ENCODE measurements at regions not wholly inside any gene's neighbourhood (a gene's known extent, or its start where the extent isn't known, plus 50 kb on each side); places are given as distances from the start of the nearest gene placed in this dataset.

GRCh38 chr3:187909866-187910265 is 164.6 kb upstream of the BCL6 start:
- no peak overlapping the region for H3K4me3 ChIP-seq (ENCODE audit: low read depth, low read length)
- CTCF ChIA-PET, result interaction anchor here (1.5 kb wide), 1 partner anchor 8 kb away, joined by 5 read pairs; no protein-coding TSS in a partner anchor
- POLR2A ChIA-PET, result no interaction called here
- DNase-seq (ENCODE audit: low read depth, low spot score), result no peak
- TF ChIP-seq CTCF (IDR thresholded peaks at IDR 0.05; ENCODE audit: insufficient read depth, low read length, missing control alignments), result no peak

- no peak for TF ChIP-seq CTCF (IDR thresholded peaks at IDR 0.05; ENCODE audit: insufficient read depth, low read length, missing control alignments)
- DNase-seq (ENCODE audit: low read depth, low spot score), result no peak
- ChIA-PET CTCF (no interaction called here), POLR2A (no interaction called here)
- H3K4me3 ChIP-seq (ENCODE audit: low read depth, low read length), result no peak overlapping the region
Observed at GRCh38 chr3:187912007-187912406, 166.7 kb upstream of the BCL6 start.

GRCh38 chr3:187913617-187914033 is 168.4 kb upstream of the BCL6 start:
- no peak for TF ChIP-seq CTCF (IDR thresholded peaks at IDR 0.05; ENCODE audit: insufficient read depth, low read length, missing control alignments)
- no peak for DNase-seq (ENCODE audit: low read depth, low spot score)
- CTCF ChIA-PET, result interaction anchor here (0.9 kb wide), 1 partner anchor 12 kb away, joined by 3 read pairs; no protein-coding TSS in a partner anchor
- POLR2A ChIA-PET, result no interaction called here
- H3K4me3 ChIP-seq (ENCODE audit: low read depth, low read length), result no peak overlapping the region

GRCh38 chr3:187914231-187914630 is 169.0 kb upstream of the BCL6 start:
- CTCF ChIA-PET, result no interaction called here
- DNase-seq (ENCODE audit: low read depth, low spot score), result no peak
- POLR2A ChIA-PET, result no interaction called here

GRCh38 chr3:187916072-187916471 is 170.8 kb upstream of the BCL6 start:
- POLR2A ChIA-PET, result no interaction called here
- TF ChIP-seq CTCF (IDR thresholded peaks at IDR 0.05; ENCODE audit: insufficient read depth, low read length, missing control alignments), result no peak
- CTCF ChIA-PET, result interaction anchor here (0.9 to 2.3 kb wide), 4 partner anchors 12 to 178 kb away, joined by 3 to 21 read pairs (median 4); no protein-coding TSS in a partner anchor
- no peak overlapping the region for H3K4me3 ChIP-seq (ENCODE audit: low read depth, low read length)
- no peak for DNase-seq (ENCODE audit: low read depth, low spot score)

More at GRCh38 chr3:187914231-187914630, 169.0 kb upstream of the BCL6 start:
- no peak for TF ChIP-seq CTCF (IDR thresholded peaks at IDR 0.05; ENCODE audit: insufficient read depth, low read length, missing control alignments)
- no peak overlapping the region for H3K4me3 ChIP-seq (ENCODE audit: low read depth, low read length)

GRCh38 chr3:187918081-187918644 is 172.9 kb upstream of the BCL6 start:
- ChIA-PET CTCF (interaction anchor here (0.9 to 2.3 kb wide), 11 partner anchors 9 to 235 kb away, joined by 3 to 21 read pairs (median 3); no protein-coding TSS in a partner anchor), POLR2A (no interaction called here)
- DNase-seq (ENCODE audit: low read depth, low spot score), result no peak
- TF ChIP-seq CTCF (IDR thresholded peaks at IDR 0.05; ENCODE audit: insufficient read depth, low read length, missing control alignments), result no peak
- H3K4me3 ChIP-seq (ENCODE audit: low read depth, low read length), result no peak overlapping the region
